GM13977 (cell line): ENCODE measurements at regions not wholly inside any gene's neighbourhood (a gene's known extent, or its start where the extent isn't known, plus 50 kb on each side); places are given as distances from the start of the nearest gene placed in this dataset.

Experiments
- DNase-seq: peaks from one replicate; pipeline ENCODE4 v3.0.0; 2012; ENCODE audit warnings: low spot score
- CTCF ChIP-seq: IDR thresholded peaks from 2 replicates; pipeline ENCODE4 v1.5.1; 2012; ENCODE audit warnings: mild to moderate bottlenecking, control low read depth; ENCODE audit not compliant: insufficient read depth; ENCODE audit errors: extremely low read depth, missing control alignments
- in situ Hi-C: fragments of 300-500 bp; cut with MboI; formaldehyde crosslinking; loops from one replicate; pipeline ENCODE4 v1.12.0; 2022; ENCODE audit warnings: low sequenced_read_pairs, low pct_unique_long_range_greater_than_20kb, mixed read lengths, inconsistent platforms; ENCODE audit not compliant: unreplicated experiment

GRCh38 chr10:3570131-3570729 lies 214.8 kb downstream of the KLF6 start:
- DNase-seq, result no peak
- in situ Hi-C loops, result no loop called here

GRCh38 chr10:3568983-3569382 lies 216.0 kb downstream of the KLF6 start:
- in situ Hi-C loops, result no loop called here
- TF ChIP-seq CTCF, result no peak
- no peak for DNase-seq

More at GRCh38 chr10:3570131-3570729, 214.8 kb downstream of the KLF6 start:
- TF ChIP-seq CTCF, result no peak

- in situ Hi-C loops, result no loop called here
- no peak for TF ChIP-seq CTCF
- DNase-seq, result no peak
These were observed 216.6 kb downstream of the KLF6 start for GRCh38 chr10:3568392-3568791.

- in situ Hi-C loops, result no loop called here
- DNase-seq, result no peak
- TF ChIP-seq CTCF, result no peak
These were observed 217.6 kb downstream of the KLF6 start for GRCh38 chr10:3567291-3567963.

GRCh38 chr10:3566627-3567026 lies 218.4 kb downstream of the KLF6 start:
- in situ Hi-C loops, result no loop called here

GRCh38 chr10:3564346-3565002 lies 220.5 kb downstream of the KLF6 start:
- no peak for TF ChIP-seq CTCF
- in situ Hi-C loops, result no loop called here
- no peak for DNase-seq

More at GRCh38 chr10:3566627-3567026, 218.4 kb downstream of the KLF6 start:
- no peak for TF ChIP-seq CTCF
- DNase-seq, result no peak
